ENCODE measurements at regions not wholly inside any gene's neighbourhood (a gene's known extent, or its start where the extent isn't known, plus 50 kb on each side); places are given as distances from the start of the nearest gene placed in this dataset.

GRCh38 chr6:88223298-88223697, 57.2 kb upstream of the CNR1 start:
- no peak overlapping the region for H3K4ac ChIP-seq (ENCODE audit: low read depth, low read length)
- H3K18ac ChIP-seq (ENCODE audit: insufficient read length, low read depth, low read length) = no peak overlapping the region
- no peak overlapping the region for H3K4me2 ChIP-seq (ENCODE audit: insufficient read depth, insufficient read length, low read length)
- no peak overlapping the region for H2BK12ac ChIP-seq (ENCODE audit: insufficient read length, low read depth, low read length)
- Mint-ChIP-seq H3K9me3 (no peaks in the 10 kb centered on the region), H3K4me3 (no peak overlapping the region), H3K27ac (no peak overlapping the region), H3K4me1 (0 out of 4 replicates have a peak, but pooled peaks cover 0 to 2% of the 10 kb centered on the region in 2 experiments), H3K27me3 (ENCODE audit: low read depth) (no peaks in the 10 kb centered on the region), H3K36me3 (ENCODE audit: insufficient read depth in 1 of 3, low read depth in 3 of 3) (no peaks in the 10 kb centered on the region)
- H3K79me1 ChIP-seq (ENCODE audit: insufficient read depth, low read depth, low read length, poor library complexity, severe bottlenecking) = no peaks in the 10 kb centered on the region
- H2AK5ac ChIP-seq (ENCODE audit: insufficient read length, low read length) = no peak overlapping the region
- TF ChIP-seq CTCF (conservative IDR thresholded peaks at IDR 0.05) = no peak
- H4K8ac ChIP-seq (replicated peaks; ENCODE audit: insufficient read length, low read depth, low read length) = no peak overlapping the region
- no peaks in the 10 kb centered on the region for H3K79me2 ChIP-seq (ENCODE audit: insufficient read depth, low read length)
- H2AFZ ChIP-seq (ENCODE audit: low read length) = no peak overlapping the region
- H3K4me1 ChIP-seq (ENCODE audit: insufficient read depth, low read length) = no peaks in the 10 kb centered on the region
- no peaks in the 10 kb centered on the region for H3K27me3 ChIP-seq (ENCODE audit: insufficient read depth, low read length)
- no peak overlapping the region for H3K56ac ChIP-seq (ENCODE audit: insufficient read length, low read depth, low read length)
- no peak overlapping the region for H3K14ac ChIP-seq (ENCODE audit: insufficient read depth, low read length)
- no CpG with 5 or more reads among the region's 1 CpG for WGBS (ENCODE audit: extremely low coverage, insufficient read length, low lambda C conversion rate)
- no peak overlapping the region for H3K27ac ChIP-seq (ENCODE audit: insufficient read length, low read depth, low read length)
- no peak overlapping the region for H4K5ac ChIP-seq (ENCODE audit: insufficient read length, low read depth, low read length)
- H3K23me2 ChIP-seq (ENCODE audit: insufficient read length, low read depth, low read length, poor library complexity, severe bottlenecking) = no peaks in the 10 kb centered on the region
- H3K9ac ChIP-seq (ENCODE audit: extremely low read depth, insufficient read length, low read length) = no peak overlapping the region
- H3T11ph ChIP-seq (ENCODE audit: low read length) = no peak overlapping the region
- no peaks in the 10 kb centered on the region for H4K20me1 ChIP-seq (ENCODE audit: control insufficient read depth, insufficient read depth, insufficient read length)
- H3K9me3 ChIP-seq (ENCODE audit: control insufficient read depth, low read depth, low read length) = no peaks in the 10 kb centered on the region
- H2BK5ac ChIP-seq (ENCODE audit: insufficient read length, low read length) = no peak overlapping the region
- no peak overlapping the region for H3K23ac ChIP-seq (ENCODE audit: insufficient read length, low read depth, low read length)
- no peak for DNase-seq
- H2BK15ac ChIP-seq (ENCODE audit: low read depth, low read length) = no peak overlapping the region
- no peak overlapping the region for H2BK20ac ChIP-seq (ENCODE audit: low read depth, low read length, poor library complexity, severe bottlenecking)
- H2BK120ac ChIP-seq (ENCODE audit: low read depth, low read length, poor library complexity, severe bottlenecking) = no peak overlapping the region
- H4K91ac ChIP-seq (ENCODE audit: insufficient read length, low read depth, low read length) = no peak overlapping the region

All from H9 (cell line).